SK-N-MC (cell line): ENCODE measurements at regions not wholly inside any gene's neighbourhood (a gene's known extent, or its start where the extent isn't known, plus 50 kb on each side); places are given as distances from the start of the nearest gene placed in this dataset.

Experiments
- EZH2 ChIP-seq: fragments of 200-600 bp; sonication (generic); IDR thresholded peaks from one replicate; pipeline ENCODE4 v1.6.1; 2017; ENCODE audit warnings: antibody characterized with exemption
- FOXP2 ChIP-seq: optimal IDR thresholded peaks from 2 replicates; pipeline ENCODE3; 2011; ENCODE audit warnings: mild to moderate bottlenecking, moderate library complexity; ENCODE audit not compliant: insufficient read depth; ENCODE audit errors: extremely low read length, control extremely low read depth
- POLR2AphosphoS5 ChIP-seq: IDR thresholded peaks from 2 replicates; pipeline ENCODE4 v1.6.1; 2012; ENCODE audit warnings: mild to moderate bottlenecking, low read depth, low read length, borderline replicate concordance

DNA sequence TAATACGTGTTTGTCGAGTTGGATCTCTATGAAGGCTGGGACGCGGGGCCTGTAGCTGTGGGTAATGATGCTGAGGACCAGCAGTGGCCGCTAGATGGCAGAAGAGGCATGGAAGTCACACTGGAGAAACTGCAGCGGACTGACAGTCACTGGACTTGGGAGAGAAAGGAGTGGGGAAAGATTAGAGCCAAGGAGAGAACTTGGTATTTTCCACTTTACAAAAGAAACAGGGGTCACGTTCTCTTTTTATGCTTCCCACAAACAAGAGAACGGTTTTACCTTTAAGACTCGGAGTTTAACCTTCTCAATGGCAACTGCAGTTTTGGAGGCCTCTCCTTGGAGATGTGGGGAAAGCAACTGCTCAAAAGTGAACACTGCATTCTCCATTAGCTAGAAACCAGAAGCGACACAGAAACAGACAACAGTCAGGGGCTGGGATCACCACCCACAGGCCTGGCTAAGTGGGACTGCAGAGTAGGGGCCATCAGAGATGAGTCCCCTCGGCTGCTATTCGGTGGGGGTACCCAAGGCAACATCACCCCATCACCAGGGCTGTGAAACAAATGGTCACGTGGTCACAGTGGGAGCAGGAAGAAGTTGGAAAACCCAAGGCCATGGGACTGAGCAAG lies 51.1 kb upstream of the EDEM3 start:
- no peak for TF ChIP-seq POLR2AphosphoS5
- TF ChIP-seq EZH2: no peak
- no peak for TF ChIP-seq FOXP2
